Pancreas (tissue), 10 donors: ENCODE measurements at regions not wholly inside any gene's neighbourhood (a gene's known extent, or its start where the extent isn't known, plus 50 kb on each side); places are given as distances from the start of the nearest gene placed in this dataset.

ENCODE experiments used
- ATAC-seq, 4 donors: fragments of 200-7000 bp; cut with Tn5 transposase; one replicate each; pipeline versions ENCODE4 v1.8.0 to v1.9.1; 2020; ENCODE audit warnings: mild to moderate bottlenecking in 4 of 4, moderate library complexity in 4 of 4
- DNase-seq, 6 donors: peaks; one replicate each; pipeline ENCODE4 v3.0.0-alpha.2; 2020
- FAIRE-seq: peaks from 2 replicates; lab custom pipeline; 2012; peaks lifted over from hg19 to GRCh38; lab: Jason Lieb, UNC
- H3K27ac ChIP-seq, 4 donors: fragments of 200-600 bp; sonication (generic); 1 replicate in 3 of 4; 2 replicates in 1 of 4; pipeline versions ENCODE4 v1.5.0 to v1.8.0; 2020
- H3K27me3 ChIP-seq, 4 donors: fragments of 200-600 bp; one replicate each; pipeline ENCODE4 v1.8.0; 2021
- H3K36me3 ChIP-seq, 3 donors: fragments of 200-600 bp; sonication (generic) in 1 of 3; one replicate each; pipeline versions ENCODE4 v1.5.0 to v1.8.0; 2020 to 2021
- H3K4me1 ChIP-seq, 3 donors: fragments of 200-600 bp; one replicate each; pipeline ENCODE4 v1.8.0; 2021
- H3K4me3 ChIP-seq, 4 donors: fragments of 200-600 bp; sonication (generic) in 2 of 4; one replicate each; pipeline versions ENCODE4 v1.5.0 to v1.8.0; 2020 to 2021
- H3K9me3 ChIP-seq, 4 donors: fragments of 200-600 bp; one replicate each; pipeline ENCODE4 v1.8.0; 2021
- WGBS, 2 donors: extraction: QIAGEN DNeasy Blood & Tissue Kit; methylation state at CpG; one replicate each; pipeline ENCODE4 v1.1.7; 2013; 5-methylcytosine and 5-hydroxymethylcytosine counted together
- intact Hi-C, 3 donors: fragments of 100-400 bp; cut with DNase I; formaldehyde crosslinking; loops; one replicate each; pipeline versions ENCODE4 v1.11.1 to v1.14.2; 2022
- TF ChIP-seq, protein P1 (sequence below), 4 donors: fragments of 200-600 bp; sonication (generic) in 3 of 4; IDR thresholded peaks; one replicate each; pipeline versions ENCODE4 v1.5.0 to v1.8.0; 2021; ENCODE audit warnings: antibody characterized with exemption in 4 of 4
- donor health status: healthy with polysubstance abuse.
- donor health status: DM: no; HTN: no; CAD: no; lungs with moderate emphysema.
- donor health status: DM: no; HTN: no; CAD: no.
- donor health status: control.
- donor health status: control.
- donor health status: Bipolar disorder and iron deficiency.
- donor health status: DM: yes; HTN: yes; CAD: no.
- donor health status: DM: no; HTN: no; CAD: no.
- donor health status: DM: no; HTN: no; CAD: no.
- donor health status: DM: yes; HTN: yes; CAD: no.

GRCh38 chr1:187872550-187872949 lies 1043.8 kb downstream of the PLA2G4A start:
- no peak for FAIRE-seq

DNA sequence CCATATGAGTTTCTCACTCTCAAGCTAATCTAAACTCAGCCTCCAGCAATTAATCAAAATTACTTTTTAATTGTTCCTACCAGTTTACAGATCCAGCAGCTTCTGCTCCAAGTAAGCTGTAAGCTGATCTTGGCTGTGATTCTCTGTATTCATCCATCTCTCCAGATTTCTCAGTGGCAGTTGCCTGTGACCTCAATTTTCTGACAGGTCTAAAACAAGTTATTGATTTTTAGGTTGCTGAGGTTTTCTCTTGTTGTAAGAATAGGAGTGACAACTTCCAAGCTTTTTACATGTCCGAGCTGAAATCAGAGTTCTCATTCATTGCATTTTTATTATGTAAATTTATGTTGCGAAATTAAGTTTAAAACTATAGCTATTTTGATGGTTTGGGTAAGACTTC lies 1044.4 kb downstream of the PLA2G4A start:
- TF ChIP-seq, protein P1, sequence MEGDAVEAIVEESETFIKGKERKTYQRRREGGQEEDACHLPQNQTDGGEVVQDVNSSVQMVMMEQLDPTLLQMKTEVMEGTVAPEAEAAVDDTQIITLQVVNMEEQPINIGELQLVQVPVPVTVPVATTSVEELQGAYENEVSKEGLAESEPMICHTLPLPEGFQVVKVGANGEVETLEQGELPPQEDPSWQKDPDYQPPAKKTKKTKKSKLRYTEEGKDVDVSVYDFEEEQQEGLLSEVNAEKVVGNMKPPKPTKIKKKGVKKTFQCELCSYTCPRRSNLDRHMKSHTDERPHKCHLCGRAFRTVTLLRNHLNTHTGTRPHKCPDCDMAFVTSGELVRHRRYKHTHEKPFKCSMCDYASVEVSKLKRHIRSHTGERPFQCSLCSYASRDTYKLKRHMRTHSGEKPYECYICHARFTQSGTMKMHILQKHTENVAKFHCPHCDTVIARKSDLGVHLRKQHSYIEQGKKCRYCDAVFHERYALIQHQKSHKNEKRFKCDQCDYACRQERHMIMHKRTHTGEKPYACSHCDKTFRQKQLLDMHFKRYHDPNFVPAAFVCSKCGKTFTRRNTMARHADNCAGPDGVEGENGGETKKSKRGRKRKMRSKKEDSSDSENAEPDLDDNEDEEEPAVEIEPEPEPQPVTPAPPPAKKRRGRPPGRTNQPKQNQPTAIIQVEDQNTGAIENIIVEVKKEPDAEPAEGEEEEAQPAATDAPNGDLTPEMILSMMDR (IDR thresholded peaks at IDR 0.05): no peak
- Histone ChIP-seq H3K4me1 (no peaks in the 10 kb centered on the region), H3K27me3 (no peaks in the 10 kb centered on the region), H3K36me3 (no peaks in the 10 kb centered on the region), H3K4me3 (no peak overlapping the region), H3K9me3 (no peaks in the 10 kb centered on the region), H3K27ac (no peak overlapping the region)
- DNase-seq (no peak), FAIRE-seq (no peak), ATAC-seq (no peak)
- 57 to 66% methylated on average over 2 of the region's 2 CpGs for WGBS, 2 donors
- intact Hi-C loops: no loop called here

More at GRCh38 chr1:187872550-187872949, 1043.8 kb downstream of the PLA2G4A start:
- H3K27ac ChIP-seq: no peak overlapping the region
- 85 to 92% methylated on average over 3 of the region's 3 CpGs for WGBS, 2 donors
- no peaks in the 10 kb centered on the region for H3K27me3 ChIP-seq
- no peaks in the 10 kb centered on the region for H3K9me3 ChIP-seq
- no peaks in the 10 kb centered on the region for H3K36me3 ChIP-seq
- TF ChIP-seq, protein P1 (IDR thresholded peaks at IDR 0.05): no peak
- H3K4me1 ChIP-seq: no peaks in the 10 kb centered on the region
- intact Hi-C loops: no loop called here
- H3K4me3 ChIP-seq: no peak overlapping the region
- ATAC-seq: no peak
- no peak for DNase-seq

DNA sequence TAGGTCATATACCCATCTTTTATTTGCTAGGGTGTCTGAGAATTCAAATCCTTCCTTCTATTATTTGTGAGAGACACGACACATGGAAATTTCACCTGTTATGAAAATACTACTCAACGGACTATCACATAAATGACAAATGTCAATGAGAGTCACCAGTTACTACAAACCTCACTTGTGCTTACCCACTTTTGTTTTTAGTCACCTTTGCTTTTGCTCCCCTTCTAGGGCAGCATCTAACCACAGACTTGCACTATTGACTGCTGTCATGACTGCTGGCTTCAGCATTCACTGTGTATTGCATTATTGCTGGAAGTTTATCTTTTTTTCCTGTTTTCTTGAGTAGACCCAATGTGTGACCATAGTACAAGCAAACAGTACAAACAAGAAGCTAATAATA lies 1048.0 kb downstream of the PLA2G4A start:
- H3K27me3 ChIP-seq: no peaks in the 10 kb centered on the region
- H3K9me3 ChIP-seq: no peaks in the 10 kb centered on the region
- intact Hi-C loops: no loop called here
- whole genome bisulfite sequencing, 2 donors: 75 to 90% methylated on average over 2 of the region's 2 CpGs
- TF ChIP-seq, protein P1 (IDR thresholded peaks at IDR 0.05): no peak
- H3K36me3 ChIP-seq: no peaks in the 10 kb centered on the region
- H3K4me1 ChIP-seq: no peaks in the 10 kb centered on the region
- DNase-seq (no peak), ATAC-seq (no peak), FAIRE-seq (no peak)
- no peak overlapping the region for H3K4me3 ChIP-seq
- no peak overlapping the region for H3K27ac ChIP-seq

GRCh38 chr1:187877220-187877619 lies 1048.5 kb downstream of the PLA2G4A start:
- no peak for FAIRE-seq

GRCh38 chr1:187878883-187879282 lies 1050.1 kb downstream of the PLA2G4A start:
- no peak for FAIRE-seq
- DNase-seq: no peak
- Histone ChIP-seq H3K4me1 (no peaks in the 10 kb centered on the region), H3K27ac (no peak overlapping the region), H3K9me3 (no peaks in the 10 kb centered on the region), H3K36me3 (no peaks in the 10 kb centered on the region), H3K27me3 (no peaks in the 10 kb centered on the region), H3K4me3 (no peak overlapping the region)
- TF ChIP-seq, protein P1 (IDR thresholded peaks at IDR 0.05): no peak
- intact Hi-C loops: no loop called here
- 69 to 79% methylated on average over 8 of the region's 8 CpGs for WGBS, 2 donors
- no peak for ATAC-seq

More at GRCh38 chr1:187877220-187877619, 1048.5 kb downstream of the PLA2G4A start:
- Histone ChIP-seq H3K4me1 (no peaks in the 10 kb centered on the region), H3K9me3 (no peaks in the 10 kb centered on the region), H3K4me3 (no peak overlapping the region), H3K36me3 (no peaks in the 10 kb centered on the region), H3K27ac (no peak overlapping the region), H3K27me3 (no peaks in the 10 kb centered on the region)
- TF ChIP-seq, protein P1 (IDR thresholded peaks at IDR 0.05): no peak
- intact Hi-C loops: no loop called here
- DNase-seq: no peak
- ATAC-seq: no peak
- WGBS, 2 donors: 56 to 64% methylated on average over 5 of the region's 5 CpGs
